Endothelial cell (in vitro differentiated cells): ENCODE measurements at regions not wholly inside any gene's neighbourhood (a gene's known extent, or its start where the extent isn't known, plus 50 kb on each side); places are given as distances from the start of the nearest gene placed in this dataset.

ENCODE experiments used
- DNase-seq: peaks from one replicate; pipeline ENCODE4 v3.0.0; 2021; ENCODE audit warnings: low spot score
- H3K27ac Mint-ChIP-seq: one replicate; pipeline ENCODE4 v1.8.0; 2021; ENCODE audit warnings: mixed read lengths, inconsistent platforms; ENCODE audit not compliant: unreplicated experiment
- H3K27me3 Mint-ChIP-seq: one replicate; pipeline ENCODE4 v1.8.0; 2021; ENCODE audit warnings: mild to moderate bottlenecking, moderate library complexity, mixed read lengths, inconsistent platforms; ENCODE audit not compliant: unreplicated experiment
- H3K36me3 Mint-ChIP-seq: one replicate; pipeline ENCODE4 v1.8.0; 2021; ENCODE audit warnings: mild to moderate bottlenecking, low read depth, mixed read lengths, inconsistent platforms; ENCODE audit not compliant: unreplicated experiment
- H3K4me1 Mint-ChIP-seq: one replicate; pipeline ENCODE4 v1.8.0; 2021; ENCODE audit warnings: mild to moderate bottlenecking, mixed read lengths, inconsistent platforms; ENCODE audit not compliant: unreplicated experiment
- H3K4me3 Mint-ChIP-seq: one replicate; pipeline ENCODE4 v1.8.0; 2021; ENCODE audit warnings: mild to moderate bottlenecking, mixed read lengths, inconsistent platforms; ENCODE audit not compliant: unreplicated experiment
- H3K9me3 Mint-ChIP-seq: one replicate; pipeline ENCODE4 v1.8.0; 2021; ENCODE audit warnings: mixed read lengths, inconsistent platforms; ENCODE audit not compliant: unreplicated experiment
- CTCF ChIP-seq: fragments of 200-600 bp; sonication (generic); IDR thresholded peaks from one replicate; pipeline ENCODE4 v1.5.0; 2021; ENCODE audit warnings: antibody characterized with exemption; ENCODE audit not compliant: unreplicated experiment

DNA sequence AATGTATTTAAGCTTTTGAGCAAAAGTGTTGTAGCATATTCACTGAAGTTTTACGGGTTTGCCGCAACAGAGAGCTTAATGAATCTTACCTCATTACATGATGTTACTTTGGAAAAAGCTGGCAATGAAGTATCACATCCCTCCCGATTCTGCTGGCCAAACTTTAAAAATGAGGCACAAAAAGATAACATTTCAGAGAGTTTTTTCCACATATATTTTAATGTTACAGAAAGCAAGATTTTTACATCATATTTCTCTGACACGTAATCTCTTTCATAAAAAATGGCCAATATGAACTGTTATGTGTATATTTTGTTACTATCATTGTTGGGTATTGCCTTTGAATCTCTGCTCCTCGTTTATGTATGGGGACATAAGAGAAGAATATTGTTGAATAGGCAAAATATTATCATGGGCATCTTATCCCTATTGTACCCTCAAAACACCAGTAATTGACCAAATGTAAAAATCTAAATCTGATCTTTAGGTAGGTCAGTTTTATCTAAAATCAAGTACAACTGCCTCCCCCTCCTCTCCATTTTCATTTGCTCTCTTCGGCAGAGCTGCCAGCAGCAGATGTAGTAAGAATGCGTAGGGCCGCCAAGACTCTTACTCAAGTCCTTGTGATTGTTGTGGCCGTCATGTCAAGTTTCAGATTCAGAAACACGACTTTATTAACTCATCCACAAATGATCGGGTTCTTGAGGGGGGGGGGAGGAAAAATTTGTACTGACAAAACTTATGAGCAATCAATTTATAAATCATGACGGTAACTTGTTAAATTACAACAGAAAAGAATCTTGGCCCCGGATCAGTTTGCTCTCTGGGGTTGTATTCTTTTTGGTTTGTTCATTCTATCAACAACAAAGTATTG lies 106.7 kb upstream of the THRB start:
- no peaks in the 10 kb centered on the region for H3K9me3 Mint-ChIP-seq

DNA sequence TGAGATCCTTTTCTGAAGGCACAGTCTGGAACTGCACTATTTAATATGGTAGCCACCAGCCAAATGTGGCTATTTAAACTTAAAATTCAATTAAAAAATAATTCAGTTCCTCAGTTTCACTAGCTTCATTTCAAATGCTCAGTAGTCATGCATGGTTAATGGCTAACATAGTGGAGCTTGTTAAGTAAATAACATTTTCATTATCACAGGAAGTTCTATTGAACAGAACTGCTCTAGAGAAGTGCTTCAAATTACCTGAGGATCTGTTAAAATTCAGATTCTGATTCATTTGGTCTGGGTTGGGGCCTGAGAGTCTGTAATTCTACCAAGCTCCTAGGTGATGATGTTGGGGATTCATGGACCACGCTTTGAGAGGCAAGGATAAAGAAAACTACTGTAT lies 109.6 kb upstream of the THRB start:
- Mint-ChIP-seq H3K36me3 (no peaks in the 10 kb centered on the region), H3K27ac (no peak overlapping the region), H3K27me3 (no peaks in the 10 kb centered on the region), H3K9me3 (no peaks in the 10 kb centered on the region), H3K4me3 (no peak overlapping the region), H3K4me1 (no peaks in the 10 kb centered on the region)
- TF ChIP-seq CTCF = no peak
- DNase-seq = no peak

More for the DNA sequence above, 106.7 kb upstream of the THRB start:
- Mint-ChIP-seq H3K27me3 (no peaks in the 10 kb centered on the region), H3K36me3 (no peaks in the 10 kb centered on the region), H3K4me3 (no peak overlapping the region), H3K4me1 (peaks cover 8% of the 10 kb centered on the region), H3K27ac (no peak overlapping the region)
- no peak for TF ChIP-seq CTCF
- no peak for DNase-seq

- Mint-ChIP-seq H3K4me1 (no peaks in the 10 kb centered on the region), H3K9me3 (no peaks in the 10 kb centered on the region), H3K27me3 (no peaks in the 10 kb centered on the region), H3K4me3 (no peak overlapping the region), H3K27ac (no peak overlapping the region), H3K36me3 (no peaks in the 10 kb centered on the region)
- DNase-seq = no peak
- TF ChIP-seq CTCF = no peak
These were observed 110.9 kb upstream of the THRB start for GRCh38 chr3:24605511-24606028.

DNA sequence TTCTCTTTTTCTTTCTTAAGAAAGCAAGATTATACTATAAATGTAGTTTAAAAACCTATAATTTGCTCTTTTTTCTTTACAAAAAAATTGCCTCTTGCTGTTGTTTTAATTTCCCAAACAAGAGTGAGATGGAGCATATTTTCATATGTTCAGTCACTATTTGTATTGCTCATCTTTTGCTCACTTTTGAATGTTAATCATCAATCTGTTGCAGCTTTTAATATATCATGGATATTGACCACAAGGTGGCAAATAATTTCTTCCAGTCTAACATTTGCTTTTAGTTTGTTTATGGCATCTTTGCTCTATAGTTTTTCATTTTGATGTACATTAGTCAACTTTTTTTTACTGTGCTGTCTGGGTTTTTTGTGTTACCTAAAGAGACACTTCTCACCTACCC lies 112.6 kb upstream of the THRB start:
- DNase-seq = no peak
- no peak for TF ChIP-seq CTCF
- Mint-ChIP-seq H3K4me3 (no peak overlapping the region), H3K27ac (no peak overlapping the region), H3K36me3 (no peaks in the 10 kb centered on the region), H3K9me3 (no peaks in the 10 kb centered on the region), H3K27me3 (no peaks in the 10 kb centered on the region), H3K4me1 (no peaks in the 10 kb centered on the region)

- no peak for DNase-seq
- no peak for TF ChIP-seq CTCF
- no peaks in the 10 kb centered on the region for H3K4me1 Mint-ChIP-seq
- no peak overlapping the region for H3K27ac Mint-ChIP-seq
- H3K36me3 Mint-ChIP-seq = no peaks in the 10 kb centered on the region
- H3K27me3 Mint-ChIP-seq = no peaks in the 10 kb centered on the region
- H3K9me3 Mint-ChIP-seq = no peaks in the 10 kb centered on the region
- no peak overlapping the region for H3K4me3 Mint-ChIP-seq
These were observed 114.2 kb upstream of the THRB start for GRCh38 chr3:24608701-24609390.
